Gastrocnemius medialis (tissue), 4 donors: ENCODE measurements at regions not wholly inside any gene's neighbourhood (a gene's known extent, or its start where the extent isn't known, plus 50 kb on each side); places are given as distances from the start of the nearest gene placed in this dataset.

ENCODE experiments used
- POLR2A ChIP-seq, 2 donors: fragments of 450-650 bp; IDR thresholded peaks; one replicate each; pipeline ENCODE4 v1.6.1; 2017; ENCODE audit warnings: antibody characterized with exemption in 2 of 2, mild to moderate bottlenecking in 2 of 2, moderate library complexity in 2 of 2
- TF ChIP-seq, protein P1 (sequence below), 5 experiments: fragments of 450-650 bp in 3 of 5; fragments of 200-600 bp in 2 of 5; sonication (generic) in 2 of 5; IDR thresholded peaks in 4 of 5; conservative IDR thresholded peaks in 1 of 5; 1 replicate in 4 of 5; 2 replicates in 1 of 5; pipeline ENCODE4 v1.5.1; 2016 to 2019; ENCODE audit warnings: antibody characterized with exemption in 5 of 5, mild to moderate bottlenecking in 3 of 5, moderate library complexity in 3 of 5

DNA sequence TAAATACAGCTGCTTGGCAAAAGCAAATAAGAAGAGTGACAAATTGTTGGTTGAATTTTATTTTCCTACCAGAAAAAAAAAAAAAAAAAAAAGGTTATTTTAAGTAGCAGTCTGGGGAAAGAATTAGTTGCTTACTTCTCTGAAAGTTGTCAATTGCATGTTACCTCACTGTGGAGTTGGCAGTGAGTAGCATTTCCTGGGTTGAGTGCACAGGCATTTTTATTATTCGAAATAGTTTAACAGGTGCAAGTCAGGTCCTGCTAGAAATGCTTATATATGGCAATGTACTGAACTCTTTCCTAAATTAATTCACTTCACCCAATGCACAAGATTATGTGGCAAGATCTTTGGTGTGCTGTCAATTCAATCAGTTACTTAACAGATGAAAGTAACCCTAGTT lies 680.6 kb downstream of the EPHA3 start:
- no peak for TF ChIP-seq POLR2A (IDR thresholded peaks at IDR 0.05)
- TF ChIP-seq, protein P1, sequence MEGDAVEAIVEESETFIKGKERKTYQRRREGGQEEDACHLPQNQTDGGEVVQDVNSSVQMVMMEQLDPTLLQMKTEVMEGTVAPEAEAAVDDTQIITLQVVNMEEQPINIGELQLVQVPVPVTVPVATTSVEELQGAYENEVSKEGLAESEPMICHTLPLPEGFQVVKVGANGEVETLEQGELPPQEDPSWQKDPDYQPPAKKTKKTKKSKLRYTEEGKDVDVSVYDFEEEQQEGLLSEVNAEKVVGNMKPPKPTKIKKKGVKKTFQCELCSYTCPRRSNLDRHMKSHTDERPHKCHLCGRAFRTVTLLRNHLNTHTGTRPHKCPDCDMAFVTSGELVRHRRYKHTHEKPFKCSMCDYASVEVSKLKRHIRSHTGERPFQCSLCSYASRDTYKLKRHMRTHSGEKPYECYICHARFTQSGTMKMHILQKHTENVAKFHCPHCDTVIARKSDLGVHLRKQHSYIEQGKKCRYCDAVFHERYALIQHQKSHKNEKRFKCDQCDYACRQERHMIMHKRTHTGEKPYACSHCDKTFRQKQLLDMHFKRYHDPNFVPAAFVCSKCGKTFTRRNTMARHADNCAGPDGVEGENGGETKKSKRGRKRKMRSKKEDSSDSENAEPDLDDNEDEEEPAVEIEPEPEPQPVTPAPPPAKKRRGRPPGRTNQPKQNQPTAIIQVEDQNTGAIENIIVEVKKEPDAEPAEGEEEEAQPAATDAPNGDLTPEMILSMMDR (IDR thresholded peaks at IDR 0.05 in 4 of 5, conservative IDR thresholded peaks at IDR 0.05 in 1 of 5) = no peak
